IPS-20b (cell line): ENCODE measurements at regions not wholly inside any gene's neighbourhood (a gene's known extent, or its start where the extent isn't known, plus 50 kb on each side); places are given as distances from the start of the nearest gene placed in this dataset.

ENCODE experiments used
- H3K27ac ChIP-seq: one replicate; pipeline ENCODE4 v1.5.1; 2013; ENCODE audit warnings: low read length
- H3K27me3 ChIP-seq: 2 replicates; pipeline ENCODE4 v1.6.1; 2013; ENCODE audit warnings: mild to moderate bottlenecking, low read length, inconsistent platforms; ENCODE audit not compliant: insufficient read depth
- H3K36me3 ChIP-seq: 2 replicates; pipeline ENCODE4 v1.6.1; 2013; ENCODE audit warnings: low read depth, mild to moderate bottlenecking, inconsistent platforms, low read length, moderate library complexity; ENCODE audit not compliant: insufficient read depth
- H3K4me1 ChIP-seq: 2 replicates; pipeline ENCODE4 v1.6.1; 2013; ENCODE audit warnings: mild to moderate bottlenecking, control low read depth, inconsistent platforms, low read length, moderate library complexity; ENCODE audit not compliant: insufficient read depth
- H3K4me3 ChIP-seq: 2 replicates; pipeline ENCODE4 v1.5.1; 2013; ENCODE audit warnings: mild to moderate bottlenecking, low read length, inconsistent platforms
- H3K9ac ChIP-seq: 2 replicates; pipeline ENCODE4 v1.6.1; 2013; ENCODE audit warnings: low read depth, mild to moderate bottlenecking, inconsistent platforms, low read length, moderate library complexity
- H3K9me3 ChIP-seq: 2 replicates; pipeline ENCODE4 v1.6.1; 2013; ENCODE audit warnings: mild to moderate bottlenecking, low read depth, low read length, inconsistent platforms; ENCODE audit not compliant: insufficient read depth

DNA sequence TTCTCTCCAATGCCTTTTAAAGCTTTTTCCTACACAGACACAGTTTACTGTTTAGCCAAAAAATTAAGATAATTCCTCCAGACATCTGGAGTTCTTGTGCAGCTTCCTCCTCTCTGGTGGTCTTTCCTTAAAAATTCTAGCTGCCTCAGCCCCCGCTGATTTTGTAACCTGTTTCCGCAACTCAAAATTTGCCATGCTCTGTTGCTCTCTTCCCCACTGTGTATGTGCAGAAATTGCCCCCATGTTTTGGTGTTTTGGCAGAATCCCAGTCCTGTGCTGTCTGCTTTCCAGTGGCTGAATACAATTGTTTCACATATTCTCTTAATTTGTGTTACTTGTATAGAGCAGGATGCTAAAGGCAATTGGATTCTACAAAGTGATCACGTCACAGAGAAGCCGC is 151.7 kb upstream of the PRSS1 start:
- no peaks in the 10 kb centered on the region for H3K9me3 ChIP-seq
- no peaks in the 10 kb centered on the region for H3K36me3 ChIP-seq
- H3K27ac ChIP-seq = no peak overlapping the region
- no peaks in the 10 kb centered on the region for H3K27me3 ChIP-seq
- H3K4me3 ChIP-seq = no peak overlapping the region
- no peaks in the 10 kb centered on the region for H3K4me1 ChIP-seq
- H3K9ac ChIP-seq = no peak overlapping the region

DNA sequence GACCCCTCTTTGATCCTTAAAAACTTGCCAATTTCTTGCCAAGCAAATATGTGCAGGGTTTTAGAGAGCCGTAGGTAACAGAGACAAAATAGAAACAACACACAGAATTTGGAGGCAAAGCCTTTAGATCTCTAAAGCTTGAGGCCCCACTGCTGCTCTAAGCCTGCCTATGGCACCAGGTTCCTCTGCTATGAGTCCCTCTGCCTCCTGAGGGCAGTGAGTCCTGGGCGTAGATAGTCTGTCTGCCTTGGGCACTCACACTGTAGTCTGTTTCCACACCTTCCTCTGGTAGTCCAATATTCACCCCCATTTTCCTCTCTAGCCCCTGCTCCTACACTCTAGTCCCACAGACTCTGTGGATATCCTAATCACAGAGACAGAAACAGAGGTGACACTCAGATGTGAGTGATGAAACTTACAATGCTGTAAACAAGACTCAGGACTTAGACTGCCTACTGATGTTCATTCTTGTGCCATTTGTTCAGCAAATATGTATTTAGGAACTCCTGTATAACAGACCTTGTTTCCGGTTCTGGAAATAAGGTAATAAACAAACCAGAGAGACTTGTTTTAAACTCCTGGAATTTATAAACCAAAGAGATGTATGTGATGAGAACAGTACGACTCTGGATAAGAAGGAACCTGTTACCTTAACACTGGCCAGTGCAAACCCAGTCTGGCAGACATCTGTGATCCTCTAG is 153.3 kb upstream of the PRSS1 start:
- Histone ChIP-seq H3K27me3 (no peaks in the 10 kb centered on the region), H3K36me3 (no peaks in the 10 kb centered on the region), H3K4me1 (no peaks in the 10 kb centered on the region), H3K9me3 (no peaks in the 10 kb centered on the region), H3K27ac (no peak overlapping the region), H3K9ac (no peak overlapping the region), H3K4me3 (no peak overlapping the region)

DNA sequence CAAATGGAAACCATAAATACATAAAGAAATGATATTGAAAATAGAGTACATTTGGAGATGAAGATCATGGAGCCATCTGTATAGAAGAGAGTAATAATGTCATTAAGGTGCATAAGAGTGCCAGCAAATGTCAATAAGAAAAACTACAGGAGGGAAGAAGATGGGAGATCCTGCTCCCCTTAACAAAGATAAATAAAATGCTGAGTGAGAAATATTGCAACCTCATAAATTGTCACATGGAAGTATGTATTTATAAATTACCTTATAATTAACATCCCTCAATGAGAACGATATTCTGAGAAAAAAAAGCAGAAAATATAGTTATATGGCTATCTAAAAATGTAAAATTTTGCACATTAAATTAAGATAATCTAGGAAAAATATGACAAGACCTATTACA is 155.2 kb upstream of the PRSS1 start:
- no peak overlapping the region for H3K9ac ChIP-seq
- no peak overlapping the region for H3K27ac ChIP-seq
- H3K4me3 ChIP-seq = no peak overlapping the region
- H3K36me3 ChIP-seq = no peaks in the 10 kb centered on the region
- no peaks in the 10 kb centered on the region for H3K27me3 ChIP-seq
- H3K9me3 ChIP-seq = no peaks in the 10 kb centered on the region
- no peaks in the 10 kb centered on the region for H3K4me1 ChIP-seq

DNA sequence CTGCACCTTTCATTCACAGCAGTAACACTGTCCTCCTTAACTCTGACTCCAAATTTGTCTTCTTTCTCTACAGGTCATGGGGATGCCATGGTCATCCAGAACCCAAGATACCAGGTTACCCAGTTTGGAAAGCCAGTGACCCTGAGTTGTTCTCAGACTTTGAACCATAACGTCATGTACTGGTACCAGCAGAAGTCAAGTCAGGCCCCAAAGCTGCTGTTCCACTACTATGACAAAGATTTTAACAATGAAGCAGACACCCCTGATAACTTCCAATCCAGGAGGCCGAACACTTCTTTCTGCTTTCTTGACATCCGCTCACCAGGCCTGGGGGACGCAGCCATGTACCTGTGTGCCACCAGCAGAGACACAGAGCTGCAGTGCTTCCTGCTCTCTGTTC is 156.2 kb upstream of the PRSS1 start:
- no peaks in the 10 kb centered on the region for H3K4me1 ChIP-seq
- H3K9me3 ChIP-seq = no peaks in the 10 kb centered on the region
- no peaks in the 10 kb centered on the region for H3K27me3 ChIP-seq
- no peak overlapping the region for H3K27ac ChIP-seq
- no peak overlapping the region for H3K9ac ChIP-seq
- H3K36me3 ChIP-seq = no peaks in the 10 kb centered on the region
- no peak overlapping the region for H3K4me3 ChIP-seq

DNA sequence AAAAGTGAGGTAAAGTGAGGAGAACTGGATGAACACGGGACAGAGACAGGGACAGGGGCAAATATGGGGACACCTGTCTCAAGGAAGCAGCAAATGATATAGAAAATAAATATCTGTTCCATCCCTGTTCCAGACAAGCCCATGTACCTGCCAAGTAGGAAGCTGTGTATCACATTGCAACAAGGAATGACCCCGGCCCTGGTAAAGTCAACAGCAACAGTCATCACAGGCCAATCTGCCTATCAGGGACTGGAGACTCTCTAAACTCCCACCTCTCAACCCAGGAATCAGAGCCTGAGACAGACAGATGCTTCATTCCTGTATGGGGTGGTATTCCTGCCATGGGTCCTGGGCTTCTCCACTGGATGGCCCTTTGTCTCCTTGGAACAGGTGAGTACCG is 156.6 kb upstream of the PRSS1 start:
- no peaks in the 10 kb centered on the region for H3K9me3 ChIP-seq
- H3K4me1 ChIP-seq = no peaks in the 10 kb centered on the region
- no peaks in the 10 kb centered on the region for H3K27me3 ChIP-seq
- no peak overlapping the region for H3K27ac ChIP-seq
- no peaks in the 10 kb centered on the region for H3K36me3 ChIP-seq
- no peak overlapping the region for H3K9ac ChIP-seq
- H3K4me3 ChIP-seq = no peak overlapping the region

DNA sequence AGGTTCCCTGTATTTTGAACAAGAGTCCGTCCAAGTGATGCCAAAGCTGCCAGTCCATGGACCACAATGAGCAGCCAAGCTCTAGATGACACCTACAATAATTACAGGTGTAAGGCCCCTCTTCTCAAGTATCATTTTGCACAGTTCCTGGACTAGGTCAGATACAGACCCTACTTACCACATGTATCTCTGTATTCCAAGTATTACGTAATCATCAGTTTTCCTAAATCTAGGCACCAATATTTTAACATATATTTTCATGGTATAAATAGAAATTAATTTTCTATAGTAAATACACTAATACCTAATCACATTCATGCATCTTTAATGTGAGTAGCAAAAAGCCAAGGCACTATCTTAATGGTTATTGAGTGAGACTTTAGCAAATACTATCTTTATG is 157.0 kb upstream of the PRSS1 start:
- no peaks in the 10 kb centered on the region for H3K9me3 ChIP-seq
- H3K9ac ChIP-seq = no peak overlapping the region
- H3K36me3 ChIP-seq = no peaks in the 10 kb centered on the region
- H3K27me3 ChIP-seq = no peaks in the 10 kb centered on the region
- H3K27ac ChIP-seq = no peak overlapping the region
- H3K4me1 ChIP-seq = no peaks in the 10 kb centered on the region
- no peak overlapping the region for H3K4me3 ChIP-seq

DNA sequence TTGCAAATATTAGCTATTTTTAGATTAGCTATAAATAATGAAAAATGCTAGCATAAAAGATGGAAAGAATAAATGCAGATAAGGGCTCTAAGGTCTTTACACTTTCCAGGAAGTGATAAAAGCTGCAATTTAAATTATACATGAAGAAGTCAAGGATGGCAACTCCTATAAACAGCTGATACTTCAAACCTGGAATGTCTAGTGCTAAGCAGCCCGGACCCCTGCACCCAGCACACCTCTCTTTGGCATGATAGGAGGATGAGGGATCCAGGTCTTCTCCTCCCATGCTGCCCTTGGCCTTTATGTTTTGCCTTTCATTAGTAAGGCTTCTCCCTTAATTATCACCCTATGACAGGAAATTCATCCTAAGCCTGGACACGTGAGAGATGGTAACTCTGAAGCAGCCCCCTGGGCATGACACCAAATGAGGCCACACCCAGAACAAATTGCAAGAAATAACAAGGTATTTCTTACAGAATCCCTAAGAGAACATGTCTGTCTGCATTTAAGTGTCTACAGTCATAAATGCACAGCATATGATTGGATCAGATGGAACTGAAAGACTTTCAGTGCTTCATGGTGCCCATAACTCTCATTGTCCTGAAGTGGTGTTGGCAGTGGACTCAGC is 158.3 kb upstream of the PRSS1 start:
- Histone ChIP-seq H3K4me1 (no peaks in the 10 kb centered on the region; the same call in 1 of the 2 replicates), H3K9ac (no peak overlapping the region), H3K27me3 (no peaks in the 10 kb centered on the region), H3K36me3 (no peaks in the 10 kb centered on the region), H3K9me3 (no peaks in the 10 kb centered on the region), H3K4me3 (no peak overlapping the region), H3K27ac (no peak overlapping the region)

DNA sequence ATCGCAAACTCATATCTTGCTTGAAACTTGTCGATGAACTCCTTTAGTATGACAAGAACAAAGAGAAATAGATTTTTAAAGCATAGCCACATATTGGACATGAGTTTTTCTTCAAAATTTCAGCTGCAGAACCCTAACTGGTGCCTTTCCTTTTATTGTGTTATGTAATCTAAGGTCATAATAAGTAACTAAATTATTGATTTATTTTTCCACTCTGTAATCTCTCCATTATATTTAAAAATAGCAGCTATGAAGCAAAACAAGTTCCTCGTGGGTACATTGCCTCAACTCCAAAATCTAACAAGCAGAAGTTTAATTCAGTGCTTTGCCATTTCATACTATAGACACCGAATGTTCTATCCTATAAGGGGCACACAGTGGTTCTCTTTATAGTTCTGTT is 159.2 kb upstream of the PRSS1 start:
- H3K9me3 ChIP-seq = no peaks in the 10 kb centered on the region
- H3K36me3 ChIP-seq = no peaks in the 10 kb centered on the region

DNA sequence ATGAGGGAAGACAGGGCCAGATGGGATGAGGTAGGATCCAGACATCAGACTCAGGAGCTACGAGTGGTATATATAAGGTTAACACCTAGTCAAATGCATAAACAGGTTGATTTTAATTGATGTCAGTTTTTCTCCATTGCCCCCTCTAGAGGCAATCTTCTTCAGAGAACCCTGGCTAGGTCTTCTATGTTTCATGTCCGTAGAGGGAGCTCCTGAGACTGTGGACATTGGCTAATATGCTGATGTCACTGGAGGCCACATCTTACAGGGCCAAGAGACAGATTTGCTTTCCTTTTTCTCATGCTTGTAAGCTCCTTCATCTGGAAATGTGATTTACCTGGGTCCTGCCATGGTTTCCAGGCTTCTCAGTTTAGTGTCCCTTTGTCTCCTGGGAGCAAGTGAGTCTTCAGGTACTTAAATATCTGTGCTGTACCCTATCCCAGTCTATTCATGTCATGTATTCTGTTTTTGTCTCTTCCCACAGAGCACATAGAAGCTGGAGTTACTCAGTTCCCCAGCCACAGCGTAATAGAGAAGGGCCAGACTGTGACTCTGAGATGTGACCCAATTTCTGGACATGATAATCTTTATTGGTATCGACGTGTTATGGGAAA is 161.6 kb upstream of the PRSS1 start:
- Histone ChIP-seq H3K27me3 (no peaks in the 10 kb centered on the region), H3K9me3 (no peaks in the 10 kb centered on the region), H3K27ac (no peak overlapping the region), H3K36me3 (no peaks in the 10 kb centered on the region), H3K4me1 (peaks cover 8% of the 10 kb centered on the region), H3K4me3 (no peak overlapping the region), H3K9ac (no peak overlapping the region)

More for the DNA sequence above, 159.2 kb upstream of the PRSS1 start:
- Histone ChIP-seq H3K4me1 (no peaks in the 10 kb centered on the region; the same call in 1 of the 2 replicates), H3K27me3 (no peaks in the 10 kb centered on the region), H3K9ac (no peak overlapping the region), H3K27ac (no peak overlapping the region), H3K4me3 (no peak overlapping the region)

DNA sequence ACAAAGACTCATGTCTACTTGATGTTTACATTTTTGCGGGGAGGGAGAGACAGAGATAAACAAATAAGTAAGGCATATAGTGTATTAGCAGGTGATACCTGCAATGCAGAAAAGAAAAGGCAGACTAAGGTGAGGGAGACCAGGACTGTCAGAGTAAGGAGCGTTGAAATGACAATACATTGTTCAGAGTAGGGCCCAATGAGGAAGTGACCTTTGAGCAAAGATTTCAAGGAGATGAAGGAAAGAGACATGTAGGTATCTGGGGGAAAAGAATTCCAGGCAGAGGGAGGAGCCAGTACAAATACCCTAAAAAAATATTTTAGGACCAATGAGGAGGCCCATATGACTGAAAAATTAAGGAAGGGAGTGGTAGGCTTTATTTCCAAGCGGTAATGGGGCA is 162.7 kb upstream of the PRSS1 start:
- no peak overlapping the region for H3K4me3 ChIP-seq
- no peaks in the 10 kb centered on the region for H3K36me3 ChIP-seq
- H3K27ac ChIP-seq = no peak overlapping the region

DNA sequence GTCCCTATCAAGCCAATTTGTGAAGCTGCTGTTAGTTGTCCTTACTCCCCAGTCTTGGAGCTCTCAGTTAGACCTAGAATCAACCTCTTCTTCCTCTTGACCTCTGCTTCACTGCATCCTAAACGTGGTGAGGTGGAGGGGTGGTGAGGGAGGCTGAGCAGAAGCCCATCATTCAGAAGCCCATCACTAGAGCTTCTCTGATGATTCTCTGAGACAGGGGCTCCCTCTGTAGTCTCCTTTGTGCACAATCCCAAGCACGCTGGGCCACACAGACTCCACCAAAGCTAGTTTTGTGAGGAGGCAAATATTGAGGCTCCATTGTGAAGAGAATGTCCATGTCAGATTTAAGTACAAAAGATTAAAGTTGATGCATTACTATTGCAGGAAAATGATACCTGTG is 163.8 kb upstream of the PRSS1 start:
- H3K4me1 ChIP-seq = peaks cover 8% of the 10 kb centered on the region
- no peaks in the 10 kb centered on the region for H3K36me3 ChIP-seq
- H3K9me3 ChIP-seq = no peaks in the 10 kb centered on the region
- no peak overlapping the region for H3K4me3 ChIP-seq
- H3K27ac ChIP-seq = no peak overlapping the region
- no peaks in the 10 kb centered on the region for H3K27me3 ChIP-seq
- no peak overlapping the region for H3K9ac ChIP-seq

More for the DNA sequence above, 162.7 kb upstream of the PRSS1 start:
- Histone ChIP-seq H3K4me1 (peaks cover 8% of the 10 kb centered on the region), H3K9ac (no peak overlapping the region), H3K27me3 (no peaks in the 10 kb centered on the region), H3K9me3 (no peaks in the 10 kb centered on the region)

DNA sequence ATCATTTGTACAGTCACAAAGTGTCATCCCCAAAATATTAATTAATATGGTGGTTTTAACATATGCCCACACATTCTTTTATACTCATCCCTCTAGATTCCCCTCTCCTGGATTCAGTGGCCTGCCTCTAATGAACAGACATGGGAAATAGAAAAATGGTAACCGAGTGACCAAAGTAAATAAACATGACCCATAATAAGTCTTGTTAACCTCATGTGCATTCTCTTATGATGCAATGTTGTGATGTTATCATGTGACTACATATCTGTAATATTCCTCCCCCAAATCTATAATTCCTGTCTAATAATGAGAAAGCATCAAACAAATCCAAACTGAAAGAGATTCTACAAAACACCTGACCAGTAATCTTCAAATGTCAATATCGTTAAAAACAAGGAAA is 164.5 kb upstream of the PRSS1 start:
- H3K9ac ChIP-seq = no peak overlapping the region
- no peak overlapping the region for H3K27ac ChIP-seq

More for the DNA sequence above, 164.5 kb upstream of the PRSS1 start:
- Histone ChIP-seq H3K27me3 (no peaks in the 10 kb centered on the region), H3K9me3 (no peaks in the 10 kb centered on the region), H3K4me3 (no peak overlapping the region), H3K36me3 (no peaks in the 10 kb centered on the region), H3K4me1 (peaks cover 8% of the 10 kb centered on the region)
